Calu3 (cell line): ENCODE measurements at regions not wholly inside any gene's neighbourhood (a gene's known extent, or its start where the extent isn't known, plus 50 kb on each side); places are given as distances from the start of the nearest gene placed in this dataset.

ENCODE experiments used
- BruUV-seq: library from RNA; stranded (reverse); fragments of 400-500 nt; replicated peaks from 2 replicates; lab custom pipeline; 2021; lab: Mats Ljungman, UMichigan
- CTCF ChIA-PET: fragments of 300-600 bp; sonication (Branson Sonifier 250); formaldehyde crosslinking; loops from one replicate; lab custom pipeline; 2022; ENCODE audit warnings: antibody characterized with exemption; lab: Charles Lee
- DNase-seq: peaks from one replicate; pipeline ENCODE4 v3.0.0; 2022
- H3K27ac Mint-ChIP-seq: one replicate; pipeline ENCODE4 v1.8.0; 2022; ENCODE audit warnings: mixed read lengths; ENCODE audit not compliant: unreplicated experiment
- H3K27me3 Mint-ChIP-seq: one replicate; pipeline ENCODE4 v1.8.0; 2022; ENCODE audit warnings: mixed read lengths; ENCODE audit not compliant: unreplicated experiment
- H3K36me3 Mint-ChIP-seq: one replicate; pipeline ENCODE4 v1.8.0; 2022; ENCODE audit warnings: mild to moderate bottlenecking, moderate library complexity, mixed read lengths; ENCODE audit not compliant: insufficient read depth, unreplicated experiment
- H3K4me1 Mint-ChIP-seq: one replicate; pipeline ENCODE4 v1.8.0; 2022; ENCODE audit warnings: mild to moderate bottlenecking, low read depth, mixed read lengths; ENCODE audit not compliant: unreplicated experiment
- H3K4me3 Mint-ChIP-seq: one replicate; pipeline ENCODE4 v1.8.0; 2022; ENCODE audit warnings: mild to moderate bottlenecking, low read depth, moderate library complexity, mixed read lengths; ENCODE audit not compliant: unreplicated experiment
- H3K9me3 Mint-ChIP-seq: one replicate; pipeline ENCODE4 v1.8.0; 2022; ENCODE audit warnings: low read depth, mixed read lengths; ENCODE audit not compliant: unreplicated experiment
- intact Hi-C: fragments of 100-400 bp; cut with micrococcal nuclease; formaldehyde crosslinking; loops from one replicate; pipeline ENCODE4 v1.10.0; 2022; ENCODE audit not compliant: unreplicated experiment
- TF ChIP-seq, protein P1 (sequence below): fragments of 200-600 bp; IDR thresholded peaks from one replicate; pipeline ENCODE4 v1.8.0; 2022; ENCODE audit warnings: antibody characterized with exemption; ENCODE audit not compliant: unreplicated experiment

- H3K4me3 Mint-ChIP-seq: no peak overlapping the region
- H3K36me3 Mint-ChIP-seq: no peaks in the 10 kb centered on the region
- H3K4me1 Mint-ChIP-seq: peaks cover 16% of the 10 kb centered on the region
- CTCF ChIA-PET: no interaction called here
- TF ChIP-seq, protein P1, sequence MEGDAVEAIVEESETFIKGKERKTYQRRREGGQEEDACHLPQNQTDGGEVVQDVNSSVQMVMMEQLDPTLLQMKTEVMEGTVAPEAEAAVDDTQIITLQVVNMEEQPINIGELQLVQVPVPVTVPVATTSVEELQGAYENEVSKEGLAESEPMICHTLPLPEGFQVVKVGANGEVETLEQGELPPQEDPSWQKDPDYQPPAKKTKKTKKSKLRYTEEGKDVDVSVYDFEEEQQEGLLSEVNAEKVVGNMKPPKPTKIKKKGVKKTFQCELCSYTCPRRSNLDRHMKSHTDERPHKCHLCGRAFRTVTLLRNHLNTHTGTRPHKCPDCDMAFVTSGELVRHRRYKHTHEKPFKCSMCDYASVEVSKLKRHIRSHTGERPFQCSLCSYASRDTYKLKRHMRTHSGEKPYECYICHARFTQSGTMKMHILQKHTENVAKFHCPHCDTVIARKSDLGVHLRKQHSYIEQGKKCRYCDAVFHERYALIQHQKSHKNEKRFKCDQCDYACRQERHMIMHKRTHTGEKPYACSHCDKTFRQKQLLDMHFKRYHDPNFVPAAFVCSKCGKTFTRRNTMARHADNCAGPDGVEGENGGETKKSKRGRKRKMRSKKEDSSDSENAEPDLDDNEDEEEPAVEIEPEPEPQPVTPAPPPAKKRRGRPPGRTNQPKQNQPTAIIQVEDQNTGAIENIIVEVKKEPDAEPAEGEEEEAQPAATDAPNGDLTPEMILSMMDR: no peak
- intact Hi-C loops: no loop called here
- H3K27me3 Mint-ChIP-seq: no peaks in the 10 kb centered on the region
- H3K27ac Mint-ChIP-seq: no peak overlapping the region
- no TSS peak for BruUV-seq
- peaks cover 2% of the 10 kb centered on the region for H3K9me3 Mint-ChIP-seq
- no peak for DNase-seq
Observed at GRCh38 chr1:238153939-238154338, 263.2 kb upstream of the ZP4 start.

GRCh38 chr1:238153253-238153652 lies 262.5 kb upstream of the ZP4 start:
- Mint-ChIP-seq H3K4me1 (peaks cover 16% of the 10 kb centered on the region), H3K4me3 (no peak overlapping the region), H3K27ac (no peak overlapping the region), H3K9me3 (peaks cover 2% of the 10 kb centered on the region), H3K27me3 (no peaks in the 10 kb centered on the region), H3K36me3 (no peaks in the 10 kb centered on the region)
- no TSS peak for BruUV-seq
- DNase-seq: no peak
- intact Hi-C loops: no loop called here
- TF ChIP-seq, protein P1: no peak
- CTCF ChIA-PET: no interaction called here

DNA sequence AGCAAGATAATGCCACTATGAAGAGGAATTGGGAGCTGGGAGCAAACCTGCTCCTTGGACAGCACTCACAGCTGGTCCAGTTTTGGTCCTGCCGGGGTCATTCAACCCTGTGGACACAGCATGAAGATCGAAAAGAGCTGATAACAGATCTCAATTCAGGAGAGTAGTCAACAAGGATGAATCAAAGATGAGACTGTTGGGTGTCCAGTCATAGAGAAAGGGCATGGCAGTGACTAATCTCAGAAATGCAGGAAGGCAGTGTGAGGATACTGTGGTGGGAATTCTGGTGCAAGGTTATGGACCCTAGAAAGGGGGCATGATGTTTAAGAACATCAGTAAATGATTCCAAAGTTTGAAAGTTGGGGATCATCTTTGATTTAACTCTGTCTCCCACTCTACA lies 261.4 kb upstream of the ZP4 start:
- BruUV-seq: no TSS peak
- CTCF ChIA-PET: no interaction called here
- peaks cover 16% of the 10 kb centered on the region for H3K4me1 Mint-ChIP-seq
- no peak overlapping the region for H3K27ac Mint-ChIP-seq
- no peaks in the 10 kb centered on the region for H3K27me3 Mint-ChIP-seq
- H3K36me3 Mint-ChIP-seq: no peaks in the 10 kb centered on the region
- TF ChIP-seq, protein P1: no peak
- no peak for DNase-seq
- intact Hi-C loops: no loop called here
- H3K4me3 Mint-ChIP-seq: no peak overlapping the region
- peaks cover 2% of the 10 kb centered on the region for H3K9me3 Mint-ChIP-seq

GRCh38 chr1:238143038-238143437 lies 252.3 kb upstream of the ZP4 start:
- intact Hi-C loops: no loop called here
- Mint-ChIP-seq H3K27ac (no peak overlapping the region), H3K36me3 (no peaks in the 10 kb centered on the region), H3K27me3 (no peaks in the 10 kb centered on the region), H3K4me1 (no peaks in the 10 kb centered on the region), H3K4me3 (no peak overlapping the region), H3K9me3 (no peaks in the 10 kb centered on the region)
- no TSS peak for BruUV-seq
- CTCF ChIA-PET: no interaction called here
- no peak for DNase-seq
- TF ChIP-seq, protein P1: no peak

- Mint-ChIP-seq H3K9me3 (no peaks in the 10 kb centered on the region), H3K4me1 (no peaks in the 10 kb centered on the region), H3K36me3 (no peaks in the 10 kb centered on the region), H3K27ac (no peak overlapping the region), H3K4me3 (no peak overlapping the region), H3K27me3 (no peaks in the 10 kb centered on the region)
- no TSS peak for BruUV-seq
- TF ChIP-seq, protein P1: no peak
- no peak for DNase-seq
- intact Hi-C loops: no loop called here
- CTCF ChIA-PET: no interaction called here
Observed at GRCh38 chr1:238141353-238141752, 250.6 kb upstream of the ZP4 start.
